CD4-positive, alpha-beta T cell (primary cell): ENCODE measurements at regions not wholly inside any gene's neighbourhood (a gene's known extent, or its start where the extent isn't known, plus 50 kb on each side); places are given as distances from the start of the nearest gene placed in this dataset.

Experiments used
- ATAC-seq: fragments of 200-7000 bp; cut with Tn5 transposase; one replicate; pipeline ENCODE4 v1.10.0; 2022; ENCODE audit warnings: mild to moderate bottlenecking; ENCODE audit not compliant: poor library complexity
- CTCF ChIA-PET: fragments of 350-600 bp; sonication (Branson Sonifier 250); formaldehyde crosslinking; loops from one replicate; lab custom pipeline; 2021; ENCODE audit warnings: antibody characterized with exemption, inconsistent platforms; lab: Charles Lee
- POLR2A ChIA-PET: fragments of 350-600 bp; sonication (Branson Sonifier 250); formaldehyde crosslinking; loops from one replicate; lab custom pipeline; 2021; ENCODE audit warnings: antibody characterized with exemption, inconsistent platforms; lab: Charles Lee
- DNase-seq, 14 experiments: peaks; one replicate each; pipeline ENCODE4 v3.0.0-alpha.2; 2013 to 2020; ENCODE audit warnings: mixed read lengths in 2 of 14
- H3K27ac ChIP-seq, 2 donors: one replicate each; pipeline versions ENCODE4 v1.5.1 to v1.7.0; 2013; ENCODE audit warnings: low read length in 2 of 2, low read depth in 1 of 2, mild to moderate bottlenecking in 1 of 2
- H3K27me3 ChIP-seq, 2 experiments: 1 replicate in 1 of 2; 2 replicates in 1 of 2; pipeline versions ENCODE4 v1.6.1 to v1.7.0; 2013; ENCODE audit warnings: low read length in 2 of 2, control low read depth in 1 of 2, mild to moderate bottlenecking in 1 of 2, moderate library complexity in 1 of 2; ENCODE audit not compliant: insufficient read depth in 2 of 2, control insufficient read depth in 1 of 2
- H3K36me3 ChIP-seq: one replicate; pipeline ENCODE4 v1.6.1; 2013; ENCODE audit warnings: low read length, control low read depth; ENCODE audit not compliant: insufficient read depth
- H3K4me1 ChIP-seq: one replicate; pipeline ENCODE4 v1.6.1; 2013; ENCODE audit warnings: low read length, control low read depth; ENCODE audit not compliant: insufficient read depth
- H3K4me3 ChIP-seq: one replicate; pipeline ENCODE4 v1.5.1; 2013; ENCODE audit warnings: mild to moderate bottlenecking, low read length, moderate library complexity
- H3K9me3 ChIP-seq, 2 experiments: 1 replicate in 1 of 2; 2 replicates in 1 of 2; pipeline versions ENCODE4 v1.6.1 to v1.7.0; 2013; ENCODE audit warnings: low read length in 2 of 2, mild to moderate bottlenecking in 2 of 2, control low read depth in 1 of 2, moderate library complexity in 1 of 2; ENCODE audit not compliant: control insufficient read depth in 1 of 2, insufficient read depth in 1 of 2
- H3K27ac Mint-ChIP-seq: one replicate; pipeline ENCODE4 v1.8.0; 2020; ENCODE audit warnings: mixed read lengths
- H3K27me3 Mint-ChIP-seq: one replicate; pipeline ENCODE4 v1.8.0; 2021; ENCODE audit warnings: mixed read lengths
- H3K36me3 Mint-ChIP-seq: one replicate; pipeline ENCODE4 v1.8.0; 2021; ENCODE audit warnings: low read depth, mixed read lengths
- H3K4me1 Mint-ChIP-seq: one replicate; pipeline ENCODE4 v1.8.0; 2021; ENCODE audit warnings: low read depth, mixed read lengths
- H3K4me3 Mint-ChIP-seq: one replicate; pipeline ENCODE4 v1.8.0; 2020; ENCODE audit warnings: mild to moderate bottlenecking, mixed read lengths
- H3K9me3 Mint-ChIP-seq: one replicate; pipeline ENCODE4 v1.8.0; 2020; ENCODE audit warnings: mixed read lengths
- CTCF ChIP-seq: fragments of 200-600 bp; IDR thresholded peaks from one replicate; pipeline ENCODE4 v1.8.0; 2022; ENCODE audit warnings: antibody characterized with exemption, mild to moderate bottlenecking
- intact Hi-C, 2 experiments: fragments of 100-400 bp; cut with DNase I in 1 of 2; cut with micrococcal nuclease in 1 of 2; formaldehyde crosslinking; loops; one replicate each; pipeline versions ENCODE4 v1.15.1 to v1.9.0; 2023 to 2025; cut with DNase I, micrococcal nuclease

- TF ChIP-seq CTCF, result no peak
- Mint-ChIP-seq H3K27me3 (peaks cover 3% of the 10 kb centered on the region), H3K4me1 (no peaks in the 10 kb centered on the region), H3K9me3 (no peaks in the 10 kb centered on the region), H3K27ac (no peak overlapping the region), H3K4me3 (no peak overlapping the region), H3K36me3 (no peaks in the 10 kb centered on the region)
- ATAC-seq, result no peak
- CTCF ChIA-PET, result no interaction called here
- Histone ChIP-seq H3K4me1 (no peaks in the 10 kb centered on the region), H3K27ac (no peak overlapping the region), H3K36me3 (no peaks in the 10 kb centered on the region), H3K27me3 (no peaks in the 10 kb centered on the region), H3K4me3 (no peak overlapping the region), H3K9me3 (no peaks in the 10 kb centered on the region)
- POLR2A ChIA-PET, result no interaction called here
- no peak for DNase-seq
- intact Hi-C loops, result no loop called here
These were observed 160.0 kb downstream of the TMEM161B start for GRCh38 chr5:88108490-88109279.

- Histone ChIP-seq H3K4me3 (no peak overlapping the region), H3K36me3 (no peaks in the 10 kb centered on the region), H3K27ac (no peak overlapping the region), H3K4me1 (no peaks in the 10 kb centered on the region), H3K27me3 (no peaks in the 10 kb centered on the region), H3K9me3 (no peaks in the 10 kb centered on the region)
- ChIA-PET POLR2A (no interaction called here), CTCF (no interaction called here)
- Mint-ChIP-seq H3K27ac (no peak overlapping the region), H3K36me3 (no peaks in the 10 kb centered on the region), H3K4me1 (no peaks in the 10 kb centered on the region), H3K4me3 (no peak overlapping the region), H3K27me3 (peaks cover 5% of the 10 kb centered on the region), H3K9me3 (no peaks in the 10 kb centered on the region)
- no peak for DNase-seq
- no peak for TF ChIP-seq CTCF
- ATAC-seq, result no peak
- intact Hi-C loops, result no loop called here
These were observed 173.6 kb downstream of the TMEM161B start for GRCh38 chr5:88094906-88095496.

DNA sequence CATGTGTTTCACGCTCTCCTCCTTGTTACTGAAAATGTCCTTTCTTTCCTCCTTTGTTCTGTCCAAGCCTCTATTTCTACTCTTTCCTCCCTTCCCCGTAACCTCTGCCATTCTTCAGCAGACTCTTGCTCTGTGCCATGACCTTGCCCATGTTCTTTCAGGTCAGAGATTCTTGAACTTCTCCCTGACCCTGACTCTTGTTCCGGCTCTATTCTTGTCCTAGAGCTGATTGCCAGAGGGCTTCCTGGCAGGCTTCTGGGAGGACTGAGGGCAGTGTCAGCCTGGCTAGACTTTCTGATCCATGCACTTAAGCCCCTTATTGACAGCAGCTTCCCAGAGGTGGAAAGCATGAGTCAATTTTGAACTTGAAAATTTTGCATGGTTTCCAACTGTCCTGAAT is 174.2 kb downstream of the TMEM161B start:
- DNase-seq (no peak), ATAC-seq (no peak)
- H3K4me1 ChIP-seq, result no peaks in the 10 kb centered on the region
- no peaks in the 10 kb centered on the region for H3K27me3 ChIP-seq
- CTCF ChIA-PET, result no interaction called here
- H3K4me3 Mint-ChIP-seq, result no peak overlapping the region
- no peaks in the 10 kb centered on the region for H3K36me3 ChIP-seq
- TF ChIP-seq CTCF, result no peak
- H3K27ac ChIP-seq, result no peak overlapping the region
- H3K27me3 Mint-ChIP-seq, result peaks cover 5% of the 10 kb centered on the region
- POLR2A ChIA-PET, result no interaction called here
- intact Hi-C loops, result no loop called here
- H3K9me3 ChIP-seq, result no peaks in the 10 kb centered on the region
- H3K4me3 ChIP-seq, result no peak overlapping the region
- H3K36me3 Mint-ChIP-seq, result no peaks in the 10 kb centered on the region
- no peaks in the 10 kb centered on the region for H3K9me3 Mint-ChIP-seq
- no peak overlapping the region for H3K27ac Mint-ChIP-seq
- H3K4me1 Mint-ChIP-seq, result no peaks in the 10 kb centered on the region
